ENCODE measurements at regions not wholly inside any gene's neighbourhood (a gene's known extent, or its start where the extent isn't known, plus 50 kb on each side); places are given as distances from the start of the nearest gene placed in this dataset.
"Not testable (repeated sequence)": the region's sequence is repeated elsewhere in the genome, so short reads cannot be mapped to it uniquely, and the experiment has no call there.

DNA sequence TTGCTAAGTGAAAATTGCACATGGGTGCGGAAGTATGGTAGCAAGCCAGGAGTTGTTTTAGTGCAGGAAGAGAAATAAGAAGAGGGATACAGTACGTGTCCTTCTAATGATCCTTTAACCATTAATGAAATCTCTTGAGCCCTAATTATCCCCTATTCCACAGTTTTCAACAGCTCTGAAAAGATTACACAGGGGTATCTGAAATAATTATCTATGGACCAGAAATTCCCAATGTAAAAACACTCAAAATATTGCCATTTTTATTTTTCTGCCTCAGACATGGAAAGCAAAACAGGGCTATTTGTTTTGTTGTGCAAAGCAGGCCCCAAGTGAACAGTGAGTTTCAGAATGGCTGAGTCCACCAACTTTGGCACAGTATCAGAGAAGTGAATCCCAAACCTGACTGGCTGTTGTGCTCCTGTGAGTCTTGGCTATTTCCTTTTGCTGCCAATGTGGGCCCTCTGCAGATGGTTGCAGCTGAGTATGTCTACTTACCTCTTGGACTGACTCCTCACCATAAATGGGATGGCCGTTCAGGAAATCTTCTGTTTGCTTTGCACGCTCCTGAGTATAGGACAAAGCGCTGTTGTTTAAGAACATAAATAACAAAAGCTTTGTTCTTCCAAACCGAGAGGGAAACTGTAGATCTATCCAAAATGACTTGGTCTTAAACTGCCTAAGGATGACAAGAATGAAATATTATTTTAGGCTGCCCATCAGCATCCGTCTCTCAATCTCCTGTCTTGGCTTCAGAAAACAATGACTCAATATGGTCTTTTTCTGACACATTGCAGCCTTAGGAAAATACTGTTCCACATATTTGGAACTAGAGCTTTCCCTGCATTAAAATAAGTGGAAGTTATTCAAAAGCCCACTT lies 204.1 kb downstream of the DEPDC1B start:
- Histone ChIP-seq H3K4me1 (ENCODE audit: control insufficient read depth in 3 of 3, insufficient read depth in 2 of 3, low read depth in 1 of 3, low read length in 2 of 3) (no peaks in the 10 kb centered on the region), H3K36me3 (ENCODE audit: control insufficient read depth in 3 of 3, insufficient read depth in 2 of 3, low read depth in 1 of 3, low read length in 3 of 3) (no peaks in the 10 kb centered on the region), H3K4me3 (ENCODE audit: low read depth in 1 of 3, low read length in 3 of 3) (no peak overlapping the region), H3K27ac (ENCODE audit: low read depth in 1 of 3, low read length in 2 of 3) (no peak overlapping the region), H3K9me3 (ENCODE audit: control insufficient read depth in 2 of 2, insufficient read depth in 1 of 2, low read depth in 1 of 2, low read length in 1 of 2) (no peaks in the 10 kb centered on the region), H3K27me3 (ENCODE audit: control insufficient read depth in 3 of 3, insufficient read depth in 3 of 3, low read length in 3 of 3) (peaks cover 0 to 2% (median 0%) of the 10 kb centered on the region in 3 donors)
- no peak for DNase-seq
- no peak for FAIRE-seq
- 70 to 78% (median 75%) methylated on average over 7 of the region's 7 CpGs for WGBS, 3 donors

DNA sequence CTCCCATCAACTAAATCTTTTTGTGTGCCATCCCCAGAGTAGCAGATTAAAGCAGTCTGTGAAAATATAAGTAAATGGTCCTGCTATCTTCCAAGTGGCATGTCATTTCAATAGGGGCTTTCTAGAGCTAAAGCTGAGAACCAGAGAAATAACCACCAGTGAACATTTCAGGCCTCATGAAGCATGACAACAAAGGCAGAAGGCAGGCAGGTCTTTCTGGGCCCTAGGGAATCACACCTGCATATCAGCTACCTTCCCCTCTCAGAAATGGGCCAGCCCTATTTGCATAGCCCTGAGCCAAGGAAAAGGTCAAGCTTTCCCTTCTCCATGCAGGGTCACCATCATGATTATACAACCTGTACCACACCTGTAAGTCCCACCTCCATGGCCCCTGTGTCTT lies 205.3 kb downstream of the DEPDC1B start:
- no peak for DNase-seq
- Histone ChIP-seq H3K4me1 (ENCODE audit: control insufficient read depth in 3 of 3, insufficient read depth in 2 of 3, low read depth in 1 of 3, low read length in 2 of 3) (no peaks in the 10 kb centered on the region), H3K36me3 (ENCODE audit: control insufficient read depth in 3 of 3, insufficient read depth in 2 of 3, low read depth in 1 of 3, low read length in 3 of 3) (no peaks in the 10 kb centered on the region), H3K27ac (ENCODE audit: low read depth in 1 of 3, low read length in 2 of 3) (no peak overlapping the region), H3K4me3 (ENCODE audit: low read depth in 1 of 3, low read length in 3 of 3) (no peak overlapping the region), H3K27me3 (ENCODE audit: control insufficient read depth in 3 of 3, insufficient read depth in 3 of 3, low read length in 3 of 3) (peaks cover 0 to 2% (median 0%) of the 10 kb centered on the region in 3 donors), H3K9me3 (ENCODE audit: control insufficient read depth in 2 of 2, insufficient read depth in 1 of 2, low read depth in 1 of 2, low read length in 1 of 2) (no peaks in the 10 kb centered on the region)
- no peak for FAIRE-seq

DNA sequence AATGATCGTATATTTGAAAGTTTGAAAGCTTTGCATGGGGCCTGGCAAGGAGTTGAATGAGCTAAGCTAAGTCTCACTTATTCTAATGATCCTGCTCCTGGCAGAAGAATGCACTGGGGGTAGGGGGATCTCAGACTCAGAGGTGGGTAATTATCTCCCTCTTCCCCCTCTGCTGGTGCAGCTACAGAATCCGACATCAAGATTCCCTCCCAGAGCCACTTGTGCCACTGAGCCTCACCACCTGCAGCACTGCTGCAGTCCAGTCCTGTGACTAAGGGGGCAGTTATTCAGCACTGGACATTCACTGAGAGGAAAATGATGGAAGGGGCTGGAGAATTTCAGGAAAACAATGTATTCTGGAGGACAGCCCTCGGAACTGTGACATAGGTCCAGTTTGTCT lies 205.8 kb downstream of the DEPDC1B start:
- peaks cover 0 to 2% (median 0%) of the 10 kb centered on the region in 3 donors for H3K27me3 ChIP-seq (ENCODE audit: control insufficient read depth in 3 of 3, insufficient read depth in 3 of 3, low read length in 3 of 3)
- H3K4me1 ChIP-seq (ENCODE audit: control insufficient read depth in 3 of 3, insufficient read depth in 2 of 3, low read depth in 1 of 3, low read length in 2 of 3): no peaks in the 10 kb centered on the region
- FAIRE-seq (no peak), DNase-seq (no peak)
- 80 to 86% (median 85%) methylated on average over 3 of the region's 3 CpGs for WGBS, 3 donors
- no peaks in the 10 kb centered on the region for H3K9me3 ChIP-seq (ENCODE audit: control insufficient read depth in 2 of 2, insufficient read depth in 1 of 2, low read depth in 1 of 2, low read length in 1 of 2)
- no peak overlapping the region for H3K27ac ChIP-seq (ENCODE audit: low read depth in 1 of 3, low read length in 2 of 3)
- H3K36me3 ChIP-seq (ENCODE audit: control insufficient read depth in 3 of 3, insufficient read depth in 2 of 3, low read depth in 1 of 3, low read length in 3 of 3): no peaks in the 10 kb centered on the region
- no peak overlapping the region for H3K4me3 ChIP-seq (ENCODE audit: low read depth in 1 of 3, low read length in 3 of 3)

DNA sequence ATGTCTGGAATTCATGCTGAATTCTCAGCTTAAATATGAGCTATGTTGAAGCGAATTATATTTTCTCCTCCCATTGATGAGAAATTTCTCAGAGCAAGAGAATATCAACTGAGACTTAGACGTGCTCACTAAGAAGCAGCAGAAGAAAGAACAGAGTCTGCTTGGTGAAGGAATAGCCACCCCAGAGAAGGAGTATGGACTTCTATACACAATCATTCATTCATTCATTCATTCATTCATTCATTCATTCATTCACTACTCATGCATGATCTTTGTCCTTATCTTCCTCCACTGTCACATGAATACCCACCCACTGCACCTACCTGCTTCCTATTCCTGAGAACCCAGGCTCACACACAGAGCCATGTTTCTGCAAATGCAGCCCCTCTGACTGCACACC lies 206.6 kb downstream of the DEPDC1B start:
- 87 to 93% (median 93%) methylated on average over 2 of the region's 2 CpGs for WGBS, 3 donors
- H3K9me3 ChIP-seq (ENCODE audit: control insufficient read depth in 2 of 2, insufficient read depth in 1 of 2, low read depth in 1 of 2, low read length in 1 of 2): no peaks in the 10 kb centered on the region
- H3K4me3 ChIP-seq (ENCODE audit: low read depth in 1 of 3, low read length in 3 of 3): no peak overlapping the region
- DNase-seq: no peak
- H3K27me3 ChIP-seq (ENCODE audit: control insufficient read depth in 3 of 3, insufficient read depth in 3 of 3, low read length in 3 of 3): peaks cover 0 to 2% (median 0%) of the 10 kb centered on the region in 3 donors
- H3K27ac ChIP-seq (ENCODE audit: low read depth in 1 of 3, low read length in 2 of 3): no peak overlapping the region
- no peaks in the 10 kb centered on the region for H3K4me1 ChIP-seq (ENCODE audit: control insufficient read depth in 3 of 3, insufficient read depth in 2 of 3, low read depth in 1 of 3, low read length in 2 of 3)
- FAIRE-seq: no peak
- H3K36me3 ChIP-seq (ENCODE audit: control insufficient read depth in 3 of 3, insufficient read depth in 2 of 3, low read depth in 1 of 3, low read length in 3 of 3): no peaks in the 10 kb centered on the region

GRCh38 chr5:60492958-60493357 lies 207.0 kb downstream of the DEPDC1B start:
- H3K27me3 ChIP-seq (ENCODE audit: control insufficient read depth in 3 of 3, insufficient read depth in 3 of 3, low read length in 3 of 3): peaks cover 0 to 2% (median 0%) of the 10 kb centered on the region in 3 donors
- no peaks in the 10 kb centered on the region for H3K9me3 ChIP-seq (ENCODE audit: control insufficient read depth in 2 of 2, insufficient read depth in 1 of 2, low read depth in 1 of 2, low read length in 1 of 2)
- DNase-seq (no peak), FAIRE-seq (no peak)
- H3K4me3 ChIP-seq (ENCODE audit: low read depth in 1 of 3, low read length in 3 of 3): no peak overlapping the region
- no peak overlapping the region for H3K27ac ChIP-seq (ENCODE audit: low read depth in 1 of 3, low read length in 2 of 3)
- H3K36me3 ChIP-seq (ENCODE audit: control insufficient read depth in 3 of 3, insufficient read depth in 2 of 3, low read depth in 1 of 3, low read length in 3 of 3): no peaks in the 10 kb centered on the region
- 62 to 87% (median 86%) methylated on average over 2 of the region's 2 CpGs for WGBS, 3 donors
- no peaks in the 10 kb centered on the region for H3K4me1 ChIP-seq (ENCODE audit: control insufficient read depth in 3 of 3, insufficient read depth in 2 of 3, low read depth in 1 of 3, low read length in 2 of 3)

GRCh38 chr5:60492358-60492757 lies 207.6 kb downstream of the DEPDC1B start:
- not testable (repeated sequence) for H3K27me3 ChIP-seq (ENCODE audit: control insufficient read depth in 3 of 3, insufficient read depth in 3 of 3, low read length in 3 of 3); H3K4me3 ChIP-seq (ENCODE audit: low read depth in 1 of 3, low read length in 3 of 3); H3K9me3 ChIP-seq (ENCODE audit: control insufficient read depth in 2 of 2, insufficient read depth in 1 of 2, low read depth in 1 of 2, low read length in 1 of 2); H3K27ac ChIP-seq (ENCODE audit: low read depth in 1 of 3, low read length in 2 of 3); H3K4me1 ChIP-seq (ENCODE audit: control insufficient read depth in 3 of 3, insufficient read depth in 2 of 3, low read depth in 1 of 3, low read length in 2 of 3); FAIRE-seq; DNase-seq; H3K36me3 ChIP-seq (ENCODE audit: control insufficient read depth in 3 of 3, insufficient read depth in 2 of 3, low read depth in 1 of 3, low read length in 3 of 3)
- 91 to 100% (median 94%) methylated on average over 2 of the region's 2 CpGs for WGBS, 3 donors

GRCh38 chr5:60490597-60491166 lies 209.3 kb downstream of the DEPDC1B start:
- no peak for FAIRE-seq
- Histone ChIP-seq H3K27ac (ENCODE audit: low read depth in 1 of 3, low read length in 2 of 3) (no peak overlapping the region), H3K9me3 (ENCODE audit: control insufficient read depth in 2 of 2, insufficient read depth in 1 of 2, low read depth in 1 of 2, low read length in 1 of 2) (no peaks in the 10 kb centered on the region), H3K4me1 (ENCODE audit: control insufficient read depth in 3 of 3, insufficient read depth in 2 of 3, low read depth in 1 of 3, low read length in 2 of 3) (no peaks in the 10 kb centered on the region), H3K27me3 (ENCODE audit: control insufficient read depth in 3 of 3, insufficient read depth in 3 of 3, low read length in 3 of 3) (peaks cover 0 to 2% (median 0%) of the 10 kb centered on the region in 3 donors), H3K4me3 (ENCODE audit: low read depth in 1 of 3, low read length in 3 of 3) (no peak overlapping the region), H3K36me3 (ENCODE audit: control insufficient read depth in 3 of 3, insufficient read depth in 2 of 3, low read depth in 1 of 3, low read length in 3 of 3) (no peaks in the 10 kb centered on the region)
- DNase-seq: no peak
- 71 to 76% (median 73%) methylated on average over 4 of the region's 4 CpGs for WGBS, 3 donors

DNA sequence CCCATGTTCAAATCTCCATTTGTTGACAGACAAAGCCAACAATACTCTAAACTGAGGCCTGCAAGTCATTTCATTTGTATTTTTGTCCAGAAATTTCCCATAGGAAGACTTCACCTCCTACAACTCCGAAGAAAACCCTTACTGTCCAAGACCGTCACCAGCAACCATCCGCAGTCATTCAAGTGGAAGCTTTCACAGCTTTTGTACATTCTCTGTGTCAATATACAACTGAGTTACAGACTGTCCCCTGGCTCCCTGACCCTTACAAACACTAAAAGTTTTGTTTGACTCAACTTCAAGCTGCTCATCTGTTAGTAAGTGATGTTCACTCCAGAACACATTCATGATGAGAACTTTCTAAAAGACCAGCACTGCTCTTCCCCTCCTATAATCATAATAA lies 210.1 kb downstream of the DEPDC1B start:
- no peak for FAIRE-seq

More for the DNA sequence above, 210.1 kb downstream of the DEPDC1B start:
- Histone ChIP-seq H3K36me3 (ENCODE audit: control insufficient read depth in 3 of 3, insufficient read depth in 2 of 3, low read depth in 1 of 3, low read length in 3 of 3) (no peaks in the 10 kb centered on the region), H3K4me1 (ENCODE audit: control insufficient read depth in 3 of 3, insufficient read depth in 2 of 3, low read depth in 1 of 3, low read length in 2 of 3) (no peaks in the 10 kb centered on the region), H3K27me3 (ENCODE audit: control insufficient read depth in 3 of 3, insufficient read depth in 3 of 3, low read length in 3 of 3) (peaks cover 0 to 2% (median 0%) of the 10 kb centered on the region in 3 donors), H3K9me3 (ENCODE audit: control insufficient read depth in 2 of 2, insufficient read depth in 1 of 2, low read depth in 1 of 2, low read length in 1 of 2) (no peaks in the 10 kb centered on the region), H3K27ac (ENCODE audit: low read depth in 1 of 3, low read length in 2 of 3) (no peak overlapping the region), H3K4me3 (ENCODE audit: low read depth in 1 of 3, low read length in 3 of 3) (no peak overlapping the region)
- WGBS, 3 donors: 92 to 98% (median 98%) methylated on average over 3 of the region's 3 CpGs
- DNase-seq: no peak

All from small intestine (tissue), 7 donors.